HG03520 (cell line): ENCODE measurements at regions not wholly inside any gene's neighbourhood (a gene's known extent, or its start where the extent isn't known, plus 50 kb on each side); places are given as distances from the start of the nearest gene placed in this dataset.

ENCODE experiments used
- ATAC-seq: cut with Tn5 transposase; IDR thresholded peaks from one replicate; pipeline ENCODE4 v1.9.1; 2021; ENCODE audit warnings: mild to moderate bottlenecking, moderate library complexity; ENCODE audit not compliant: unreplicated experiment

DNA sequence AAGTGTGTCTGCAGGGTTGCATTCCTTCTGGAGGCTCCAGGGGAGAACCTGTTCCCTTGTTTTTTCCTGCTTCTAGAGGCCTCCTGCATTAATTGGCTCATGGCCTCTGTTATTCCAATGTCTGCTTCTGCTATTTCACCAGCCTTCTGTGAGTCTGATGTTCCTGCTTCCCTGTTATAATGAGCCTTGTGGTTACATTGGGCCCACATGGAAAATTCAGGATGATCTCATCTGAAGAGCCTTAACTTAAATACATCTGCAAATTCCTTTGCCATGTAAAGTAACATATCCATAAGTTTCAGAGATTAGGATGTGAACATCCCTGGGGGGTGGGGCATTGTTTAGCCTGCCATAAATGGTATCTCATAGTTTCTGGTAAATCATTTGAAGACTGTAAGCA, 181.1 kb downstream of the RWDD3 start:
- no peak for ATAC-seq

DNA sequence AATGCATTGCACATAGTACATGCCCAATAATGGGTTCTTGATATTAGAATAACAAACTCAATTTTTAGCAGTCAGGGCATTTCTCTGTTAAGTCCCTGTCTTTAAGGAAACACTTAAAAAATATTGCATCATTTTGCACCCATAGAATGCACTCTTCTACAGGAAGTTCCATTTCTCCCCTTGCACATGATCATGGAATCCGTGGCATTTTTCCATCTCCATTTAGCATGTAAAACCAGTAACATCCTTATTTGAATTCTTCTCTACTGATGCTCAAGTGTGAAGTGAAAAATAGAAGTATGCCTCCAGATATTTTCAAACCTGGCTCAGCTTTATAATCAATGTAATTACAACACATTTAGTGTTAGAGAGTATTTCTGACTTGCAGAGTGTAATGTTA, 192.8 kb downstream of the RWDD3 start:
- no peak for ATAC-seq

DNA sequence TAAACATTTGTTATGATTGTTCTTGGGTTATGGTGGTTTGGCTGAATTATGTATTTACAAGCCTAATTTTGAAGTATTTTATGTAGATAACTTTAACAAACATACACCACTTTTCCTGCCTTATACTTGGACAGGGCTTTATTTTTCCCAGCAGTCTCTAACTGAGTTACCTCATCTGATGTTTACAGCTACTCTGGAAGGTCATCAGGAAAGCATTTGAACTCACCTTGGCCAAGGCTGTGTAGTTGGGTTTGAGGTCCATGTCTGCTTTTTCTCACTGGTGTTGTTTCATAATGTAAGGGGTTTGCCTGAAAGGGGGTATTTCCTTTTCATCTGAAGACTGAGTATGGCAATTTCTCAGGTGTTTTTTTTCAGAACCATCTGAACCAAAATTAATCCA, 193.5 kb downstream of the RWDD3 start:
- no peak for ATAC-seq

DNA sequence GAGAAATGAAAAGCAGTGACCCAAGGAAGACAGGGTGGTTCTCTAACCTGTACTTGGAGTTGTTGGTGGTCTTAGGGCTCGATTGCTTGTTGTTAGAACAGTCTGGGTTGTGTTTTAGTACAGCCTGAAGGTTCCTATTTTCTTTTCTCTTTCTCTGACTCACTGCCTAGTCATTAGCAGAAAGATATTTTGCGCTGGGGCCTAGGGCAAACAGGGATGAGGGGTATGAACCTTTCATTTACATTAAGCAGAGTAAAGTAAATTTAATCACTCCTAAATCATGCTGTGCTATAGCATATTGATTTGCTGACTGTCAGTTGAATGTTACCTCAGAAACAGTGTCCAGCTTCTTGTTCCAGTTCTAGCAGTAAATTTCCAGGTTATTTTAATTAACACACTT, 197.2 kb downstream of the RWDD3 start:
- ATAC-seq = no peak

DNA sequence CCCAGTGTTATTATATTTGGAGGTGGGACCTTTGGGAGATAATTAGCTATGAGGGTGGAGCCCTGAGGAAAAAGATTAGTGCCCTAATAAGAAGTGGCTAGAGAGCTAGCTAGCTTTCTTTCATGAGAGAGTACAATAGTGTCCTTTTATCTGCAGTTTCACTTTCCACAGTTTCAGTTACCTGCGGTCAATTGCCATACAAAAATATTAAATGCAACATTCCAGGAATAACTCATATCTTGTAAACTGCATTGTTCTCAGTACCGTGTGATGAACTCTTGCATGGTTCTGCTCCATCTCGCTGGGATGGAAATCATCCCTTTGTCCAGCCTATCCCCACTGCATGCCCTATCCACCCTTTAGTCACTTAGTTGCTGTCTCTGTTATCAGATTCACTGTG, 201.6 kb downstream of the RWDD3 start:
- ATAC-seq = no peak

DNA sequence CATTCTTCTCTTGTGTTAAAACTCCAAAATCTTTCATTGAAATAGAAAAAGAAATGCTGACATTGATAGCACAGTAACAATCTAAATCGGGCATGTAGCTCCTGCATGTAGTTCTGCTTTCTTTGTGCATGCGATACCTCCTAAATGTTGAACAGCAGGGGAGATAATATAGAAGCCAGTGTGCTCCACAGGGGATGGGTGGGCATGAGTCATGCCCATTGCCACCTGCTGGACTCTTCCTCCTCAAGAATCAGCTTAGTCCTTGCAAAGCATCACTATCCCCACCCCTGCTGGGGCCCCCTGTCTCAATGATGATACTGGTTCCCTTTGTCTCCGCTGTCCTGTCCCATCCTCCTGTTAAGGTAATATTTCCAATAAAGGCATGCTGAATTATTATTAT, 203.0 kb downstream of the RWDD3 start:
- no peak for ATAC-seq

DNA sequence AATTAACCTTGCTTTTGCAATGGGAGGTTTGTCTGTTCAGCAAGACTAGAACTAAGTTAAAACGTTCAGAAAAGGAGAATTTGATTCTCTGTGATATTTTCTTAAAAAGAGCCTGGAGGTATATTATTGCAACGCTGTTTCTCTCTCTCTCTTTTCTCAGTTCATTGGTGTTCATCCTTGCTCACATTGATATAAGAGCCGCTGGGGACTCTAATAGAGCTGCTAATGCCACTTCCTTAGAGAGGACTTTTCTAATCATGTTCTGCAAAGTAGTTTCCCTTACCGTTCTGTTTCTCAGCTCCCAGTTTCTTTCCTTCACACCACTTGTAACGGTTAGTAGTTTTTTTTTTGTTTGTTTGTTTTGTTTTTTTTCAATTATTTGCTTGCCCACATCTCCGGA, 203.8 kb downstream of the RWDD3 start:
- ATAC-seq = no peak

DNA sequence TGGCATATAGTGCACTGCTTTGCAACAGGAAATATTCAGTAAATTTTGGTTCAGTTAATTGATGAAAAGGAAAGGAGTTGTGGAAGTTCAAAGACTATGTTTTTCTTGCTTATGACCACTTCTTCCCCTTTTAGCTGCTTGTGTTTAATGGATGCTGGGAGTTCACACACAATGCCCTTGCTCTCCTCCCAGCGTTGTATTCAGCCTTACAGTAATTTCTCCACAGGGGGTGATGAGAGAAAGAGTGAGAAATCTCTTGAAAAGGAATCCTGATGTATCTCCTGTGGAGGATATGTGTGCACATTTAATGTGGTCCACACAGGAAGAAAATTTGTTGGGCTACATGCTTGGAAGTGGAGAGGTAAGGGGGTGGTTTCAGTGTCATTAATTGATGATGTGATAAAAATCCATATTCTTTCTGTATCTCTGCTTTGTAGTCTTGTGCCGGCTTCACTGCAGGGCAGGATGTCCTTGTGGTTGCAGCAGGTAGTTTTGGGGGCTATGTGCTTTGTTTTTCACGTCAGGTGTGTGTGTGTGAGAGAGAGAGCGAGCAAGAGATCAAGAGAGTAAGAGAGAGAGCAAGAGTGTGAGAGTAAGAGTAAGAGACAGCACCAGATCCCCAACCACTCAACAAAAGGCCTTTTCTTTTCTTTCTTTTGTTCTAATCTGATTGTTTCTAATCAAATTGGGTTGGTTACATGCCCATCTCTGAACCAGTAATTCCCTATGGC, 204.4 kb downstream of the RWDD3 start:
- no peak for ATAC-seq

DNA sequence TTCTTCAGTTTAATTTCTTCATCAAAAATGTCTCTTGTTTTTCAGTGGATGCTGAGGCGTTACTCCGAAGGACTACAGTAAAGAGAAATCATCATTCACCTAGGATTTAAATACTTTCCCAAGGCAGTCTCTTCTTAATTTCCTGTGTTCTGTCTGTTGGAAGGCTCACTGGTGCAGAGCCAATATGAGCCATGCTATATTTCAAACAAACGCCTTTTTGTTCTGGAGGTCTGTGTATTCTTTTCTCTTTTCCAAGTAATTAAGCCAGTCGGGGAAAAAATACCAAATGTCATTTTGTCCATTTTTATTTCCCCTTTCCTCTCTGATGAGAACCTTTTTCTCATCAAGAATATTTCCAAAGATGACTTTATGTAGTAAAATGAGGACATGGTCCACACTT, 206.5 kb downstream of the RWDD3 start:
- no peak for ATAC-seq

DNA sequence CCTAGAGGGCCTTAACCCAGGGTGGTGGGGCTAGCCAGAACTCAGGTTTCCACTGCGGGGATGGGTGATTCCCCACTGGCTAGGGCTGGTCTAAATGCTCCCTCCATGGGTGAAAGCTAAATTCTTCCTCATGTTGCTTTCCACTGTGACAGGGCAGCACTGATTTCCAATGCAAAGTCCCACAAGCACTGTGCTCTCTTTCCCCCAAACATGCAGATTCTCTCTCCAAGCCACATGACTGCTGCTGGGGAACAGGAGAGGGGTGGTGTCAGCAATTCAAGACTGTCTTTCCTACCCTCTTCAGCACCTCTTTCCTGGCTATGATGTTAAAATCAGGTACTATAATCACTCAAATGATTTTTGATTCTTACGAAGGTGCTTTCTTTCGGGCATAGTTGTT, 215.5 kb downstream of the RWDD3 start:
- no peak for ATAC-seq

DNA sequence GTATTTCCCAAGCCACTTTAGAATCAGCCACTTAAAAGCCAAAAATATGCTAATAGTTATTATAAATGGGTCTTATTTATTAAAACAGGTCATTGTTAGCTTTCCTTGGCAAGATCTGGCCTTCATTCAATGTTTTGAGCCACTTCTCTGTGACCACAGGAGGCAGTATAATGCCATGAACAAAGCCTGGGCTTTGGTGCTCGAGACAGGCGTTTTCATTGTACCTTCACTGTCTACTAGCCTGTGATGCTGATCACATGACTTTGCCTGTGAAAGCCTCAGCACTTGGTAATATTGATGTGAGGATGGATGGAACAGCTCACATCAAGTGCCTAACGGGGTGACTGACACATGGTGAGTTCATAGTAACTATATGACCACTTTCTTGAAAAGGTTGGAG, 217.0 kb downstream of the RWDD3 start:
- no peak for ATAC-seq

DNA sequence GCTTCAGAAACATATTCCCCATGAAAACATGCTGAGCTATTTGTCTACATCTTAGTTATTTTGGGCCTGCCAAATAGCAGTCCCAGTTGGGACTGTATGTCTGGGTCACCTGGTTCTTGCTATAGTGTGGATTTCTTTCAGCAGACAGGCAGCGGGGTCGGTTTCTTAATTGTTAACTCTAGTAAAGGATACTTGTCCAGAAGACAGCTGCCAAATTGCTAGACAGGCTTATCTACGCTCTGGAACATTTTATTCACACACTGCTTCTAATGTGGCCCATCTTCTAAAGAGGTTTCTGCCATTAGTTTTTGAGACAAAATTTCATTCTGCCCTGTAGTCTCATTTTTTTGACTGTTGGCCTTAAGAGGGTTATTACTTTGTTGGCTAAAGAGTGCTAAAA, 217.9 kb downstream of the RWDD3 start:
- ATAC-seq = no peak

DNA sequence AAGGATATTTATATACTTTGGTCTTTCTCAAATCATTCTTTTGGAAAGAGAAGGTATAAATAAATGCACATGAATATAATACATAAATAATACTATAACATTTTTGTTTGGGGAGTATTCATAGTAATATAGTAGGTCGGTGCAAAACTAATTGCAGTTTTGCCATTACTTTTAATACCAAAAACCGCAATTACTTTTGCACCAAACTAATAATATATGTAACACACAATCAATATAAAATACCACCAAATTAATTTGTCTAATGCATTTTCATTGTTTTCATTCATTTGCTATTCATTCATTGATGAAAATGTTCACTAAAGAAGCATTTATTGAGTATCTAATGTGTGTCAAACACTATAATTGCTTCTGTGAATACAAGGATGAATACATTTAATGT, 219.0 kb downstream of the RWDD3 start:
- no peak for ATAC-seq

DNA sequence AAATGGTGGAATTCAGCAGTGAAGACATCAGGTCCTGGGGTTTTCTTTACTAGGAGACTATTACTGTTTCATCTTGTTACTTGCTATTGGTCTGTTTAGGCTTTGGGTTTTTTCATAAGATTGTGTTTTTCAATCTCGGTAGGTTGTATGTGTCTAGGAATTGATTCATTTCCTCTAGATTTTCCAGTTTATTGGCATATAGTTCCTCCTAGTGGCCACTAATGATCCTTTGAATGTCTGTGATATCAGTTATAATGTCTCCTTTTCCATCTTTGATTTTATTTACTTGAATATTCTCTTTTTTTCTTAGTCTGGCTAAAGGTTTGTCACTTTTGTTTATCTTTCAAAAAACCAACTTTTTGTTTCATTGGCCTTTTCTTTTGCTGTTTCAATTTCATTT, 233.0 kb downstream of the RWDD3 start:
- no peak for ATAC-seq

DNA sequence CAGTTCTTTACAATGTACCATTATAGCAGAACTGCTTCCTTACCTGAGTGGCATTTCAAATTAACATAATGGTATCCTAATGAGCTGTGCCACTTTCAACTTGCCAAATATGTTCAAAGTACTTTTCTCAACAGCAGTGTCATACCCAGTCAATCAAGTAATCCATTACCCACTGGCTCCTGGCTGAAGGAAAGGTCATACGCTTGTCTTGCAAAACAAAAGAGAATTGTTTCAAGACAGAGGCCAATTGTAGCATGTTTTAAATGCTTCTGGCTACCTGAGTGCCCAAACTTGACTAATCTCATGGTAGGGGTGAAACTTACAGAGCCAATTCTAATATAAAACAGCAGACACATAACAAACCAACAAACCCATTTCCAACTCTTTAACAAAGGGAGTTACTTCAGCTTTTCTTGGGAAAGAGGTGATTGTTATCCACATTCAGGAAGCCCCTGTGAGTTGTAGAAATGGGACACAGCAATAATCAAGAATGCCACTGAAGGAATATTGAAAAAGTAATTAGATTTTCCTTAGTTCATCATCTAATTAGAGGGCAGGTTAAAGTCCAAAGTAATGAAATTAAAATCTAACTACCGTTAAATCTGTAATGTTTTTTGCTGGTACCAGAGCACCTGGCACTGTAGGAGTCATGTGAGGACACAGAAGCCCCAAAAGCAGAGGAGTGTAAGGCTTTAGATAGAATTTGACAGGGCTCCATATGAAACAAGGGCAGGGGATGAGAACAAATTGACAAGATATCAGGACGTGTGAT, 241.9 kb downstream of the RWDD3 start:
- ATAC-seq = no peak

DNA sequence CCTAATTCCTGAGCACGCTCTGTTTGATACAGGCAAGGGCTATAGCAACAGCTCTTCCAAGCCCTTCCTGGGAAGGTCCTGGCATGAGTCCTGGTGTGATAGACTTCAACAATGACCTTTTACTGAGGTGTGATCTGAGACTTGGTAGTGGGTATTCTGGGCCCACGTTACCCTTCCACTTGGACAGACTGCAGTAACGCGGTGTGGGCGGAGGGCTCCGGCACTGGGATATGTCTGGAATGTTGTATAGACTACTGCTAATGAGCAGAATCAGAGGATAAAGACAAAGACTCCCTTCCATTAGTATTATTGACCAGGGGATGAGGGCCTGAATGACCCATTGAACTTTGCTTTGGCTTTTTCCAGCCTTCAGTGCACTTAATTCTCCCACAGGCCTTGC, 262.3 kb downstream of the RWDD3 start:
- no peak for ATAC-seq

DNA sequence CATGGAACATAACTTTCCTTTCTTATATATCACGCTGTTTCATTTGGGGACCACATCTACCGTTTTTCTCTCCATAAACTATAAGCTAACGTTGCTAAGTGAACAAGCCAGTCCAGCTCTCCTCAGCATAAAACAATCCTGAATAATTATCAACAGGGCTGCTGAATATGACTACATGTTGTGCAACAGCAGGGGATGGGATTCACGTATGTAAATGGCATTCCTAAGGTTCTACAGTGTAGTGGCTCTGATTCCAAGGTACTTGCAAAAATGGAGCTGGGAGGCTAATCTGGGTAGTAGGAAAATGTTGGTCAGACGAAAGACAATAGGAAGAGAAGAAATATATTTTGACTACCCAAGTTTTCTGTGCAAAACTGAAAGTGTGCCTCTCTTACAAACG, 262.8 kb downstream of the RWDD3 start:
- ATAC-seq = no peak

DNA sequence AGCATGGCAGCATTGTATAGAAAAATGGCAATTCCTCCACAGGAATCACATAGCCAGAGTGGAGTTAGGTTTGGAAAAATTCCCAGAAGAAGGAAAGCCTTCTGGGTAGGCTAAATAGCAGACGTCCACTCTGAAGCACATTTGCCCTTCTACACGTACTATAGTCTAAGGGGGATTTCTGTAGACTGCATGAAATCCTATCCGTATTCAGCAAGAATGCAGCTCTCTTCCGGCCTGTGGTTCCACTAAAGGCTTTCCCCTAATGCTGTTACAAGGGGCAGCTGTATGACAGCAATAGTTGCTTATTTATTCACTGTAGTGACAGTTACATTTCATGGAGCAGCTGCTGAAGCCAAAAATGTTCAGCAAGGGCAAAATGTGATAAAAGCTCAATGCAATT, 263.6 kb downstream of the RWDD3 start:
- ATAC-seq = no peak

DNA sequence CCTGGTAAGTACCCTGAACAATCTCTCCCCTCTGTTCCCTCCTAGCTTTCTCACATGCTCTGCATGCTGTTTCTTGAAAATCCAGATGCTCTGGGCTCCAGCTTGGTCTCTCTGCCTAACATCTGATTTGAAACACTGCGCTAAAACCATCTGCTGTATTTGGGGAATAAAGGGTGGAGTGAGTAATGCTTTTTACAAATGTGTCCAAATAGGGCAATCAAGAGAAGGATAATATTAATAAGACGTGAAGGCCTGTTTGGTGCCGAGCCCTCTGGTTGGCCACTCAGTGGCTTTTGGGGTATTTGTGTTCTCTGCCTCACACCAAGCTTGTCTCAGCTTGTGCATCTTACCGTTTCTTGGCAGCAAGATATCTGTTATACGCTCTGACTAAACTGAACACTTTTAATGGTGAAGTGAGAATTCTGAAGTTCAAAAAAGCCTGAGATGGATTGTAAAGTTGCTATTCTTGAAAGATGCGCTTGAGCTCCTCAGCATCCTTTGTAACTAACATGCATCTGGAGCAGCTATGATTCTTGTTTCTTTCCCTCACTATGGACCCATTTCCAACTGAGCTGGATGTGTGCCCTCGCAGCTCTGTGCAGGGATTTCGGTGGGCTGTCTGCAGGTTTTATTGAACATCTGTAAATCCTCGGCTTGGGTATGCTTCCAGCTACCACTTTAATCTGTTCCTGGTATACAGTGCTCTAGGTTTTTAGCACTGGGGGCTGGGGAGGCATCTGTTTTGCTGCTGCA, 269.4 kb downstream of the RWDD3 start:
- ATAC-seq = no peak

DNA sequence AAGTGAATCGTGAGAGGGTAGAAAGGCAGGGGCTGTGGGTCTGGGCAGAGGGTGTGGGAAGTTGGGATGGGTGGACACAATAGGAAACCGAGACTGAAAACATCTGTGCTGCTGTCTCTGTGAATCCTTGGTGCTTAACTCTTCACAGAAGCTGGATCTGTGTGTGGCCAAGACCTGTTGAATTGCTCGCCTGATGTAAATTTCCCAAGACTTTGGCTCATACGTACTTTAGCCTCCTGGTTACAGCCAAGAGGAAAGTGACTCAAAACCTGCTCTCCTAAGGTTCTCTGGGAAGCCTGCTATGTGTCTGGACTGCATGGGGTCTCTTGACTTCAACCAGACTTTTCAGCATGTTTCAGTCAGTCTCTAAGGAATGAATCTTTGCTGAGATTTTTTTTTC, 270.3 kb downstream of the RWDD3 start:
- ATAC-seq = no peak

DNA sequence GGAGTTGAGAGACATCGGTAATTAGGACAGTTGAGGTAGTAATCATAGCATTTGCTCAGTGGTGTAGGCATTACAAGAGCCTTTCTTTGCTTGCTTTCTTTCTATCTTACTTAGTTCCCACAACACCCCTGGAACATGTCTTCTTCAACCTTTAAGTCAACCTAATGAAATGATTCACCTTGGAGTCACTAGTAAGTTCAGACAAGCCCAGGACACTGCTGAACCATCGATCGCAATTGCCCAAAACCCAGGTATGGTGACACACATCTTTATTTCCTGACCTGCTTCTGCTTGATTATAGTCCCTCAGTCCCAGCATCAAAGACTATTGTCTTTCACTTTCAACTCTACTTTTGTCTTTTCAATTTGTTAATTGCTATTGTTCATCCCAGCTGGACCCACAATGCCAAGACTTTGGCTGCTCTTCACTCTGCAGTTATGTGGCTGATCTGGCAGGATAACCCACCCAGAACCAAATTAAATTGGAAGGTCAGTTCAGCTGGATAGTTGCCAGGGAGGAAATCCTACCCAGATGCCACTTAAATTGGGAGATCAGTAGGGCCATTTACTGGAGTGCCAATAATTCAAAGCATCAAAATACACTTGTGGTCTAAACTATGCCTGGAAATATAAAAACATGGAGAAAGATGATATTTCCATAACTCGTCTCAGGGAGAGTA, 272.9 kb downstream of the RWDD3 start:
- ATAC-seq = no peak
